ENCODE measurements at regions not wholly inside any gene's neighbourhood (a gene's known extent, or its start where the extent isn't known, plus 50 kb on each side); places are given as distances from the start of the nearest gene placed in this dataset.

- Histone ChIP-seq H3K79me2 (ENCODE audit: control insufficient read depth, insufficient read depth, low read length) (no peaks in the 10 kb centered on the region), H3K9me1 (replicated peaks; ENCODE audit: control insufficient read depth, extremely low read depth, insufficient read depth, low read length) (no peaks in the 10 kb centered on the region), H3K27me3 (ENCODE audit: control insufficient read depth in 2 of 2, insufficient read depth in 2 of 2, low read length in 2 of 2) (no peaks in the 10 kb centered on the region), H3K4me1 (ENCODE audit: control insufficient read depth, extremely low read depth, insufficient read depth, low read length) (no peaks in the 10 kb centered on the region), H2AFZ (ENCODE audit: low read depth, low read length) (no peak overlapping the region), H3K9ac (replicated peaks; ENCODE audit: extremely low read depth, insufficient read depth, low read length) (no peak overlapping the region), H3K36me3 (ENCODE audit: control insufficient read depth in 2 of 2, extremely low read depth in 1 of 2, insufficient read depth in 2 of 2, low read length in 2 of 2) (no peaks in the 10 kb centered on the region), H4K20me1 (replicated peaks; ENCODE audit: control insufficient read depth, extremely low read depth, insufficient read depth, low read length) (no peaks in the 10 kb centered on the region), H3K4me3 (replicated peaks in 1 of 3; ENCODE audit: insufficient read depth in 1 of 3, low read depth in 1 of 3, low read length in 3 of 3) (no peak overlapping the region), H3K27ac (ENCODE audit: insufficient read depth, low read depth, low read length) (no peak overlapping the region), H3K9me3 (replicated peaks; ENCODE audit: control insufficient read depth, insufficient read depth, low read length) (no peaks in the 10 kb centered on the region), H3K4me2 (ENCODE audit: insufficient read depth, low read length) (no peak overlapping the region)
- dilution Hi-C loops (cut with MboI; ENCODE audit: extremely low pct_ligation_motif_present, low sequenced_read_pairs) (no loop called here), intact Hi-C loops (cut with micrococcal nuclease) (no loop called here)
- DNase-seq (ENCODE audit: low read depth, low spot score) (no peak), FAIRE-seq (no peak)
- ChIA-PET POLR2A (no interaction called here), CTCF (no interaction called here)
- no peak for TF ChIP-seq FOS (IDR thresholded peaks at IDR 0.05; ENCODE audit: borderline replicate concordance, insufficient read depth, low read length)
- no peak for TF ChIP-seq MYC (IDR thresholded peaks at IDR 0.05; ENCODE audit: low read depth, low read length)
- no peak for TF ChIP-seq JUN (IDR thresholded peaks at IDR 0.05; ENCODE audit: borderline replicate concordance, insufficient read depth, insufficient read length, low read depth)
- TF ChIP-seq CTCF (IDR thresholded peaks at IDR 0.05; ENCODE audit: extremely low read depth in 1 of 2, insufficient read depth in 1 of 2, low read depth in 1 of 2, low read length in 2 of 2): no peak
- no peak for TF ChIP-seq POLR2AphosphoS5 (IDR thresholded peaks at IDR 0.05; ENCODE audit: insufficient read depth, low read depth, low read length)
- no peak for TF ChIP-seq GATA2 (IDR thresholded peaks at IDR 0.05; ENCODE audit: insufficient read depth, insufficient read length, low read depth, low read length)
- no peak for TF ChIP-seq MAX (IDR thresholded peaks at IDR 0.05; ENCODE audit: insufficient read depth, insufficient read length)
- TF ChIP-seq POLR2A (IDR thresholded peaks at IDR 0.05; ENCODE audit: low read depth, low read length): no peak
- no peak for TF ChIP-seq EZH2 (IDR thresholded peaks at IDR 0.05; ENCODE audit: borderline replicate concordance, low read depth, low read length, severe bottlenecking)
- BruUV-seq (replicated peaks): no TSS peak
Measured at GRCh38 chr5:168075387-168075786, 216.1 kb upstream of the WWC1 start.

Data from endothelial cell of umbilical vein (primary cell).